CD4-positive, alpha-beta T cell (primary cell): ENCODE measurements at regions not wholly inside any gene's neighbourhood (a gene's known extent, or its start where the extent isn't known, plus 50 kb on each side); places are given as distances from the start of the nearest gene placed in this dataset.

Experiments used
- ATAC-seq: fragments of 200-7000 bp; cut with Tn5 transposase; one replicate; pipeline ENCODE4 v1.10.0; 2022; ENCODE audit warnings: mild to moderate bottlenecking; ENCODE audit not compliant: poor library complexity
- CTCF ChIA-PET: fragments of 350-600 bp; sonication (Branson Sonifier 250); formaldehyde crosslinking; loops from one replicate; lab custom pipeline; 2021; ENCODE audit warnings: antibody characterized with exemption, inconsistent platforms; lab: Charles Lee
- POLR2A ChIA-PET: fragments of 350-600 bp; sonication (Branson Sonifier 250); formaldehyde crosslinking; loops from one replicate; lab custom pipeline; 2021; ENCODE audit warnings: antibody characterized with exemption, inconsistent platforms; lab: Charles Lee
- DNase-seq, 14 experiments: peaks; one replicate each; pipeline ENCODE4 v3.0.0-alpha.2; 2013 to 2020; ENCODE audit warnings: mixed read lengths in 2 of 14
- H3K27ac ChIP-seq, 2 donors: one replicate each; pipeline versions ENCODE4 v1.5.1 to v1.7.0; 2013; ENCODE audit warnings: low read length in 2 of 2, low read depth in 1 of 2, mild to moderate bottlenecking in 1 of 2
- H3K27me3 ChIP-seq, 2 experiments: 1 replicate in 1 of 2; 2 replicates in 1 of 2; pipeline versions ENCODE4 v1.6.1 to v1.7.0; 2013; ENCODE audit warnings: low read length in 2 of 2, control low read depth in 1 of 2, mild to moderate bottlenecking in 1 of 2, moderate library complexity in 1 of 2; ENCODE audit not compliant: insufficient read depth in 2 of 2, control insufficient read depth in 1 of 2
- H3K36me3 ChIP-seq: one replicate; pipeline ENCODE4 v1.6.1; 2013; ENCODE audit warnings: low read length, control low read depth; ENCODE audit not compliant: insufficient read depth
- H3K4me1 ChIP-seq: one replicate; pipeline ENCODE4 v1.6.1; 2013; ENCODE audit warnings: low read length, control low read depth; ENCODE audit not compliant: insufficient read depth
- H3K4me3 ChIP-seq: one replicate; pipeline ENCODE4 v1.5.1; 2013; ENCODE audit warnings: mild to moderate bottlenecking, low read length, moderate library complexity
- H3K9me3 ChIP-seq, 2 experiments: 1 replicate in 1 of 2; 2 replicates in 1 of 2; pipeline versions ENCODE4 v1.6.1 to v1.7.0; 2013; ENCODE audit warnings: low read length in 2 of 2, mild to moderate bottlenecking in 2 of 2, control low read depth in 1 of 2, moderate library complexity in 1 of 2; ENCODE audit not compliant: control insufficient read depth in 1 of 2, insufficient read depth in 1 of 2
- H3K27ac Mint-ChIP-seq: one replicate; pipeline ENCODE4 v1.8.0; 2020; ENCODE audit warnings: mixed read lengths
- H3K27me3 Mint-ChIP-seq: one replicate; pipeline ENCODE4 v1.8.0; 2021; ENCODE audit warnings: mixed read lengths
- H3K36me3 Mint-ChIP-seq: one replicate; pipeline ENCODE4 v1.8.0; 2021; ENCODE audit warnings: low read depth, mixed read lengths
- H3K4me1 Mint-ChIP-seq: one replicate; pipeline ENCODE4 v1.8.0; 2021; ENCODE audit warnings: low read depth, mixed read lengths
- H3K4me3 Mint-ChIP-seq: one replicate; pipeline ENCODE4 v1.8.0; 2020; ENCODE audit warnings: mild to moderate bottlenecking, mixed read lengths
- H3K9me3 Mint-ChIP-seq: one replicate; pipeline ENCODE4 v1.8.0; 2020; ENCODE audit warnings: mixed read lengths
- intact Hi-C, 2 experiments: fragments of 100-400 bp; cut with DNase I in 1 of 2; cut with micrococcal nuclease in 1 of 2; formaldehyde crosslinking; loops; one replicate each; pipeline versions ENCODE4 v1.15.1 to v1.9.0; 2023 to 2025; cut with DNase I, micrococcal nuclease
- TF ChIP-seq, protein P1 (sequence below): fragments of 200-600 bp; IDR thresholded peaks from one replicate; pipeline ENCODE4 v1.8.0; 2022; ENCODE audit warnings: antibody characterized with exemption, mild to moderate bottlenecking

- Histone ChIP-seq H3K4me3 (no peak overlapping the region), H3K4me1 (no peaks in the 10 kb centered on the region), H3K36me3 (no peaks in the 10 kb centered on the region), H3K9me3 (no peaks in the 10 kb centered on the region), H3K27me3 (peaks cover 0 to 3% of the 10 kb centered on the region in 2 experiments), H3K27ac (no peak overlapping the region)
- no peaks in the 10 kb centered on the region for H3K4me1 Mint-ChIP-seq
- H3K4me3 Mint-ChIP-seq, result no peak overlapping the region
- DNase-seq (no peak), ATAC-seq (no peak)
- H3K36me3 Mint-ChIP-seq, result no peaks in the 10 kb centered on the region
- intact Hi-C loops, result no loop called here
- ChIA-PET POLR2A (no interaction called here), CTCF (no interaction called here)
- peaks cover 2% of the 10 kb centered on the region for H3K9me3 Mint-ChIP-seq
- no peak overlapping the region for H3K27ac Mint-ChIP-seq
- TF ChIP-seq, protein P1, sequence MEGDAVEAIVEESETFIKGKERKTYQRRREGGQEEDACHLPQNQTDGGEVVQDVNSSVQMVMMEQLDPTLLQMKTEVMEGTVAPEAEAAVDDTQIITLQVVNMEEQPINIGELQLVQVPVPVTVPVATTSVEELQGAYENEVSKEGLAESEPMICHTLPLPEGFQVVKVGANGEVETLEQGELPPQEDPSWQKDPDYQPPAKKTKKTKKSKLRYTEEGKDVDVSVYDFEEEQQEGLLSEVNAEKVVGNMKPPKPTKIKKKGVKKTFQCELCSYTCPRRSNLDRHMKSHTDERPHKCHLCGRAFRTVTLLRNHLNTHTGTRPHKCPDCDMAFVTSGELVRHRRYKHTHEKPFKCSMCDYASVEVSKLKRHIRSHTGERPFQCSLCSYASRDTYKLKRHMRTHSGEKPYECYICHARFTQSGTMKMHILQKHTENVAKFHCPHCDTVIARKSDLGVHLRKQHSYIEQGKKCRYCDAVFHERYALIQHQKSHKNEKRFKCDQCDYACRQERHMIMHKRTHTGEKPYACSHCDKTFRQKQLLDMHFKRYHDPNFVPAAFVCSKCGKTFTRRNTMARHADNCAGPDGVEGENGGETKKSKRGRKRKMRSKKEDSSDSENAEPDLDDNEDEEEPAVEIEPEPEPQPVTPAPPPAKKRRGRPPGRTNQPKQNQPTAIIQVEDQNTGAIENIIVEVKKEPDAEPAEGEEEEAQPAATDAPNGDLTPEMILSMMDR, result no peak
- H3K27me3 Mint-ChIP-seq, result peaks cover 30% of the 10 kb centered on the region
These were observed 447.1 kb upstream of the CDH5 start for GRCh38 chr16:65919145-65919985.

DNA sequence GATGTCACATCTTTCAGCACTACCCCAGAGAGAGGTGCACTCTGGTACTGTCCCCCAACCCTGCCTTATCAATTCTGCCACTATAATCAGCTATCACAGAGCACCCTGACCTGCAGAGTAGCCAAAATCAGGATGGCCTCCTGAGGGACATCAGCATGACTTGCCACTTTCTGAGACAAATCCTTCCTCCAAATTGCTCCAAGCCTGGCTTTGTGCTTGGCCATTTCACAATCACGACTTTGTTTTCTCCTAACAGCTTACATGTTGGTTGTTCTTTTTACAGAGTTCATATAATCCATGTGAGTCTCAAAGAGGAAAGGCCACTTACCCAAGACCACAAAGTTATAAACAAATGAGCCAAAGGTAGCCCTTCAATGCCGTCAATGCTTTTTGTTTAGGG lies 449.0 kb upstream of the CDH5 start:
- peaks cover 26% of the 10 kb centered on the region for H3K27me3 Mint-ChIP-seq
- ATAC-seq (no peak), DNase-seq (no peak)
- H3K4me3 Mint-ChIP-seq, result no peak overlapping the region
- H3K9me3 Mint-ChIP-seq, result no peaks in the 10 kb centered on the region
- no peak overlapping the region for H3K27ac Mint-ChIP-seq
- Histone ChIP-seq H3K36me3 (no peaks in the 10 kb centered on the region), H3K27ac (no peak overlapping the region), H3K27me3 (peaks cover 0 to 3% of the 10 kb centered on the region in 2 experiments), H3K4me3 (no peak overlapping the region), H3K9me3 (no peaks in the 10 kb centered on the region), H3K4me1 (no peaks in the 10 kb centered on the region)
- no peaks in the 10 kb centered on the region for H3K4me1 Mint-ChIP-seq
- intact Hi-C loops, result no loop called here
- ChIA-PET CTCF (no interaction called here), POLR2A (no interaction called here)
- H3K36me3 Mint-ChIP-seq, result no peaks in the 10 kb centered on the region
- TF ChIP-seq, protein P1, result no peak

- Histone ChIP-seq H3K27me3 (peaks cover 0 to 3% of the 10 kb centered on the region in 2 experiments), H3K27ac (no peak overlapping the region), H3K9me3 (no peaks in the 10 kb centered on the region), H3K36me3 (no peaks in the 10 kb centered on the region), H3K4me3 (no peak overlapping the region), H3K4me1 (no peaks in the 10 kb centered on the region)
- Mint-ChIP-seq H3K36me3 (no peaks in the 10 kb centered on the region), H3K27me3 (peaks cover 26% of the 10 kb centered on the region), H3K4me3 (no peak overlapping the region), H3K9me3 (no peaks in the 10 kb centered on the region), H3K4me1 (no peaks in the 10 kb centered on the region), H3K27ac (no peak overlapping the region)
- ATAC-seq (no peak), DNase-seq (no peak)
- CTCF ChIA-PET, result no interaction called here
- TF ChIP-seq, protein P1, result no peak
- POLR2A ChIA-PET, result no interaction called here
- intact Hi-C loops, result no loop called here
These were observed 449.5 kb upstream of the CDH5 start for GRCh38 chr16:65916995-65917394.
